PC-3 (cell line): ENCODE measurements at regions not wholly inside any gene's neighbourhood (a gene's known extent, or its start where the extent isn't known, plus 50 kb on each side); places are given as distances from the start of the nearest gene placed in this dataset.

Experiments
- CTCF ChIP-seq: fragments of 300-600 bp; sonication (generic); conservative IDR thresholded peaks from 2 replicates; pipeline ENCODE4 v1.5.1; 2017; ENCODE audit warnings: antibody characterized with exemption, low read depth, mild to moderate bottlenecking, low read length
- EZH2 ChIP-seq: fragments of 300-600 bp; sonication (generic); IDR thresholded peaks from one replicate; pipeline ENCODE4 v1.6.1; 2017; ENCODE audit warnings: antibody characterized with exemption, mild to moderate bottlenecking, low read length; ENCODE audit not compliant: unreplicated experiment
- EZH2phosphoT487 ChIP-seq: fragments of 300-600 bp; sonication (generic); IDR thresholded peaks from 2 replicates; pipeline ENCODE4 v1.6.1; 2018; ENCODE audit warnings: mild to moderate bottlenecking, antibody characterized with exemption, low read length, borderline replicate concordance

GRCh38 chr5:29878599-29878998 is 1314.9 kb upstream of the CDH6 start:
- no peak for TF ChIP-seq EZH2
- no peak for TF ChIP-seq CTCF
- no peak for TF ChIP-seq EZH2phosphoT487
